ENCODE measurements at regions not wholly inside any gene's neighbourhood (a gene's known extent, or its start where the extent isn't known, plus 50 kb on each side); places are given as distances from the start of the nearest gene placed in this dataset.

DNA sequence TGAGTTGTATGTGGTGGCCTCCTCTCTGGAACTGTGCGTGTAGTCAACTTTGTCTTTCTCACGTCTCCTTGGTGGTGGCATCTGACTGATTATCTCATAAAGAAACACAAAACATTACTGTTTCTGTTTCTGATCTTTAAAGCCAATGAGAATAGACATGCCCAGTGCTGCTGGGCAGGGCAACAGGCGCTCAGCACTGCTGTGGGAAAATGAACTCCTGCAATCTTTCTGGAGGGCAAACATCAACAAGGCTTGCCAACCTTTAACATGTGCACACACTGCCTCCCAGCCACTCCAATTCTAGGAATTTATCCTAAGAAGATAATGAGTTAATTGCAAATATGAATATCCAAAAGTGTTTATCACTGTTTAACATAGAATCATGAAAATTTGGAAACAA, 106.3 kb upstream of the CD93 start:
- Histone ChIP-seq H3K9me3 (ENCODE audit: control insufficient read depth in 1 of 2, low read length in 2 of 2) (no peaks in the 10 kb centered on the region), H3K27ac (ENCODE audit: low read depth, low read length) (no peak overlapping the region), H3K4me1 (ENCODE audit: insufficient read depth, low read length) (no peaks in the 10 kb centered on the region), H3K36me3 (ENCODE audit: insufficient read depth, low read length) (no peaks in the 10 kb centered on the region), H3K27me3 (ENCODE audit: insufficient read depth, low read length) (no peaks in the 10 kb centered on the region), H3K4me3 (ENCODE audit: low read length in 2 of 2) (no peak overlapping the region)
- Mint-ChIP-seq H3K4me3 (no peak overlapping the region), H3K27ac (no peak overlapping the region), H3K4me1 (no peaks in the 10 kb centered on the region), H3K9me3 (peaks cover 0 to 3% (median 0%) of the 10 kb centered on the region in 8 donors), H3K36me3 (no peaks in the 10 kb centered on the region), H3K27me3 (no peaks in the 10 kb centered on the region)
- ChIA-PET CTCF (ENCODE audit: partially characterized antibody) (no interaction called here), POLR2A (ENCODE audit: partially characterized antibody) (no interaction called here)
- intact Hi-C loops (cut with micrococcal nuclease), result no loop called here
- DNase-seq, result no peak

DNA sequence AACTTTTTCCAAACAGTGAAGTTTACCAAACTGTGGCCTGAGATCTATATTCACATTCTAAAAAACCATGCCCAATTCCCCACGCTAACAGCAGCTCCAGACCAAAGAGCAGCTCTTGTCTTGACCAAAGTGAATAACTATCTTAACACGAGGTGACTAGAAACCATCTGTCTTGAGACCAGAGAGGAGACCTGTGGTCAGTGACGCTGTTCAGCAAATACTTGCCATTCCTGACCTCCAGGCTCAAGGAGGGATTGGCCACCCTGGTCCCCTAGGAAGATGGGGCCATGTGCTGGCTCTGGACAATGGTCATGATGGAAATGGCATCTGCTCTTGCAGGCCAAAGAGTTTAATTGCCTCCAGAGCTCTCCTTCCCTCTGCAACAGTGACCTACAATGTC, 104.4 kb upstream of the CD93 start:
- H3K36me3 Mint-ChIP-seq, result no peaks in the 10 kb centered on the region
- Histone ChIP-seq H3K4me1 (ENCODE audit: insufficient read depth, low read length) (no peaks in the 10 kb centered on the region), H3K9me3 (ENCODE audit: control insufficient read depth in 1 of 2, low read length in 2 of 2) (no peaks in the 10 kb centered on the region), H3K27me3 (ENCODE audit: insufficient read depth, low read length) (no peaks in the 10 kb centered on the region), H3K4me3 (ENCODE audit: low read length in 2 of 2) (no peak overlapping the region), H3K36me3 (ENCODE audit: insufficient read depth, low read length) (no peaks in the 10 kb centered on the region), H3K27ac (ENCODE audit: low read depth, low read length) (no peak overlapping the region)
- H3K4me1 Mint-ChIP-seq, result no peaks in the 10 kb centered on the region
- H3K9me3 Mint-ChIP-seq, result peaks cover 0 to 2% (median 0%) of the 10 kb centered on the region in 8 donors
- intact Hi-C loops (cut with micrococcal nuclease), result no loop called here
- H3K27me3 Mint-ChIP-seq, result peaks cover 0 to 3% of the 10 kb centered on the region in 2 donors
- DNase-seq, result no peak
- ChIA-PET CTCF (ENCODE audit: partially characterized antibody) (interaction anchor here (0.5 kb wide), 1 partner anchor 71 kb away, joined by 3 read pairs; no protein-coding TSS in a partner anchor), POLR2A (ENCODE audit: partially characterized antibody) (no interaction called here)
- H3K4me3 Mint-ChIP-seq, result no peak overlapping the region
- no peak overlapping the region for H3K27ac Mint-ChIP-seq

DNA sequence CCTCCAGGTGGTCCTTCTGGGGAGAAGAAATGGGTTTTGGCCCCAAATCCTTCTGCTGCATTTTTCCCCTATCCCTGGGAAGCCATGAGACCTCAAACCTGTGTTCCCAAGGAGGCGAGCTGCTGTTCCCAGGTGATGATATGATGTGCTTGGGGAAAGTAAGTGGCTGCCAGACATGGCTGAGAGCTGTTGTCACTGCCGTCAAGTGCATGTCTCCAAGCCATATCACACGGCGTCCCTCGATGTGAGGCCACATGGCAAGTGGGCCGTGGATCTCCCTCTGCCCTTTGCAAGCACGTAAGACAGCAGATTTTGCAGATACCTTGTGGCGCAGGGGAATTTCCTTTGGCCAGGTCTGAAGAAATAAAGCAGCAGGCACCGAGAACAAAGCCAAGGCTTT, 103.7 kb upstream of the CD93 start:
- H3K27me3 ChIP-seq (ENCODE audit: insufficient read depth, low read length), result no peaks in the 10 kb centered on the region
- H3K4me3 ChIP-seq (ENCODE audit: low read length in 2 of 2), result no peak overlapping the region
- Mint-ChIP-seq H3K4me3 (no peak overlapping the region), H3K4me1 (no peaks in the 10 kb centered on the region), H3K36me3 (no peaks in the 10 kb centered on the region), H3K27me3 (peaks cover 0 to 3% of the 10 kb centered on the region in 2 donors), H3K9me3 (peaks cover 0 to 2% (median 0%) of the 10 kb centered on the region in 8 donors), H3K27ac (no peak overlapping the region)
- ChIA-PET CTCF (ENCODE audit: partially characterized antibody) (interaction anchor here (1.1 kb wide), 1 partner anchor 11 kb away, joined by 4 read pairs; no protein-coding TSS in a partner anchor), POLR2A (ENCODE audit: partially characterized antibody) (no interaction called here)
- intact Hi-C loops (cut with micrococcal nuclease), result no loop called here
- no peak overlapping the region for H3K27ac ChIP-seq (ENCODE audit: low read depth, low read length)
- no peaks in the 10 kb centered on the region for H3K4me1 ChIP-seq (ENCODE audit: insufficient read depth, low read length)
- no peaks in the 10 kb centered on the region for H3K9me3 ChIP-seq (ENCODE audit: control insufficient read depth in 1 of 2, low read length in 2 of 2)
- no peaks in the 10 kb centered on the region for H3K36me3 ChIP-seq (ENCODE audit: insufficient read depth, low read length)
- DNase-seq, result no peak

DNA sequence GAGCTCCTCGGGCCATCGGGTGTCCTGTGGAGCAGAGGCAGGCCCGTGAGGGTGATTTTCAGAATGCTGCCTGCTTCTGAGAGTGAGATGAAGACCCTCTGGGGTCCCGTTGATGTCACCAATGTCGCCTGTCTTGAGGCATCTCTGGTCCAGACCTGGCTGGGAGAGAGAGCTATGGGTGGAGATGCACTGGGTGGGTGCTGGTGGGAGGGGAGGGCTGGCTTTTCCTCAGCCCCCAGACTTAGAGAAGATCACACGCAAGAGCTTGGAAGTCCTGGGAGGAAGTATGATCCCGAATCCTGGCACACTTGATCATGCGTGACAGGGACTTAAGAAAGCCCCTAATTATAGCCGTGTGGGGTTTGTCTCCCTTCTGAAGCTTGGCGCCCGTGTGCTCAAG, 103.2 kb upstream of the CD93 start:
- no peak for DNase-seq
- peaks cover 0 to 3% of the 10 kb centered on the region in 2 donors for H3K27me3 Mint-ChIP-seq
- H3K9me3 Mint-ChIP-seq, result peaks cover 0 to 6% (median 0%) of the 10 kb centered on the region in 8 donors
- Histone ChIP-seq H3K4me3 (ENCODE audit: low read length in 2 of 2) (no peak overlapping the region), H3K4me1 (ENCODE audit: insufficient read depth, low read length) (no peaks in the 10 kb centered on the region), H3K27me3 (ENCODE audit: insufficient read depth, low read length) (no peaks in the 10 kb centered on the region), H3K36me3 (ENCODE audit: insufficient read depth, low read length) (no peaks in the 10 kb centered on the region), H3K27ac (ENCODE audit: low read depth, low read length) (no peak overlapping the region), H3K9me3 (ENCODE audit: control insufficient read depth in 1 of 2, low read length in 2 of 2) (no peaks in the 10 kb centered on the region)
- ChIA-PET CTCF (ENCODE audit: partially characterized antibody) (interaction anchor here (1.1 kb wide), 1 partner anchor 12 kb away, joined by 4 read pairs; no protein-coding TSS in a partner anchor), POLR2A (ENCODE audit: partially characterized antibody) (no interaction called here)
- H3K27ac Mint-ChIP-seq, result no peak overlapping the region
- H3K36me3 Mint-ChIP-seq, result no peaks in the 10 kb centered on the region
- intact Hi-C loops (cut with micrococcal nuclease), result no loop called here
- no peak overlapping the region for H3K4me3 Mint-ChIP-seq
- H3K4me1 Mint-ChIP-seq, result no peaks in the 10 kb centered on the region

DNA sequence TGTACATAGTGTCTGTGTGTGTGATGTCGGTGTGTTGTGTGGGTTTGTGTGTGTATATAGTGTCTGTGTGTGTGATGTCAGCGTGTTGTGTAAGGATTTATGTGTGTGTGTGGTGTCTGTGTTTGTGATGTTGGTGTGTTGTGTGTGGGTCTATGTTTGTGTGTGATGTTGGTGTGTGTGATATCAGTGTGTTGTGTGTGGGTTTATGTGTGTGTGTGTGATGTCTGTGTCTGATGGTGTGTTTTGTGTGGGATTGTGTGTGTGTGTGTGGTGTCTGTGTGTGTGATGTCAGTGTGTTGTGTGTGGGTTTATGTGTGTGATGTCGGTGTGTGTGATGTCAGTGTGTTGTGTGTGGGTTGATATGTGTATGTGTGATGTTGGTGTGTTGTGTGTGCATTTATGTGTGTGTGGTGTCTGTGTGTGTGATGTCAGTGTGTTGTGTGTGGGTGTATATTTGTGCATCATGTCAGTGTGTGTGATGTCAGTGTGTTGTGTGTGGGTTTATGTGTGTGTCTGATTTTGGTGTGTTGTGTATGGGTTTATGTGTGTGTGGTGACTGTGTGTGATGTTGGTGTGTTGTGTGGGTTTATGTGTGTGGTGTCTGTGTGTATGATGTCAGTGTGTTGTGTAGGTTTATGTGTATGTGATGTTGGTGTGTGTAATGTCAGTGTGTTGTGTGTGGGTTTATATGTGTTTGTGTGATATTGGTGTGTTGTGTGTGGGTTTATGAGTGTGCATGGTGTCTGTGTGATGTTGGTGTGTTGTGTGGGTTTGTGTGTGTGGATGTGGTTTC, 102.4 kb upstream of the CD93 start:
- Mint-ChIP-seq H3K9me3 (peaks cover 0 to 6% (median 0%) of the 10 kb centered on the region in 8 donors), H3K27ac (no peak overlapping the region), H3K4me1 (no peaks in the 10 kb centered on the region), H3K4me3 (no peak overlapping the region), H3K36me3 (no peaks in the 10 kb centered on the region), H3K27me3 (peaks cover 0 to 3% of the 10 kb centered on the region in 2 donors)
- Histone ChIP-seq H3K27me3 (ENCODE audit: insufficient read depth, low read length) (no peaks in the 10 kb centered on the region), H3K36me3 (ENCODE audit: insufficient read depth, low read length) (no peaks in the 10 kb centered on the region), H3K9me3 (ENCODE audit: control insufficient read depth in 1 of 2, low read length in 2 of 2) (no peaks in the 10 kb centered on the region), H3K4me3 (ENCODE audit: low read length in 2 of 2) (no peak overlapping the region), H3K27ac (ENCODE audit: low read depth, low read length) (no peak overlapping the region), H3K4me1 (ENCODE audit: insufficient read depth, low read length) (no peaks in the 10 kb centered on the region)
- DNase-seq, result no peak
- ChIA-PET CTCF (ENCODE audit: partially characterized antibody) (interaction anchor here (1.1 kb wide), 1 partner anchor 13 kb away, joined by 4 read pairs; no protein-coding TSS in a partner anchor), POLR2A (ENCODE audit: partially characterized antibody) (no interaction called here)
- intact Hi-C loops (cut with micrococcal nuclease), result no loop called here

DNA sequence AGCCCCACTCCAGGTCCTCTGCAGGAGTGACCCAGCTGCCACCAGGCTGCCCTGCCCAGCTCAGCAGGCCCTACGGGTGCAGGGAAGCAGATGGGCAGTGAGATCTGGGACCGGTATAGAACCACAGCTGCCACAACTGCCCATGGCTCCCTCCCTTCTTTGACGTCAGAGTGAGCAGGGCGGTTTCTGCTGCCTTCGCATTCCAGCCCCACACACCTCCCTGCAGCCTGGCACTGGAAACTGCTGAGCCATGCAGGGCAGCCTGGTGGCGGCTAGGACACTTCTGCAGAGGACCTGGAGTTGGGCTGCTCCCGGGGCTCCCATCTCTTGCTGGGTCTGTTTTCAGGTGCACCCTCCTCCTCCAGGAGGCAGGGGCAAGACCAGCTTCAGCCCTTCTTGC, 101.6 kb upstream of the CD93 start:
- H3K9me3 Mint-ChIP-seq, result peaks cover 0 to 6% (median 0%) of the 10 kb centered on the region in 8 donors
- no peak for DNase-seq
- Histone ChIP-seq H3K9me3 (ENCODE audit: control insufficient read depth in 1 of 2, low read length in 2 of 2) (no peaks in the 10 kb centered on the region), H3K27me3 (ENCODE audit: insufficient read depth, low read length) (no peaks in the 10 kb centered on the region), H3K27ac (ENCODE audit: low read depth, low read length) (no peak overlapping the region), H3K4me3 (ENCODE audit: low read length in 2 of 2) (no peak overlapping the region), H3K36me3 (ENCODE audit: insufficient read depth, low read length) (no peaks in the 10 kb centered on the region), H3K4me1 (ENCODE audit: insufficient read depth, low read length) (no peaks in the 10 kb centered on the region)
- CTCF ChIA-PET (ENCODE audit: partially characterized antibody), result no interaction called here
- H3K4me1 Mint-ChIP-seq, result no peaks in the 10 kb centered on the region
- no peak overlapping the region for H3K27ac Mint-ChIP-seq
- peaks cover 0 to 3% of the 10 kb centered on the region in 2 donors for H3K27me3 Mint-ChIP-seq
- no peak overlapping the region for H3K4me3 Mint-ChIP-seq
- no peaks in the 10 kb centered on the region for H3K36me3 Mint-ChIP-seq
- POLR2A ChIA-PET (ENCODE audit: partially characterized antibody), result no interaction called here
- intact Hi-C loops (cut with micrococcal nuclease), result no loop called here

DNA sequence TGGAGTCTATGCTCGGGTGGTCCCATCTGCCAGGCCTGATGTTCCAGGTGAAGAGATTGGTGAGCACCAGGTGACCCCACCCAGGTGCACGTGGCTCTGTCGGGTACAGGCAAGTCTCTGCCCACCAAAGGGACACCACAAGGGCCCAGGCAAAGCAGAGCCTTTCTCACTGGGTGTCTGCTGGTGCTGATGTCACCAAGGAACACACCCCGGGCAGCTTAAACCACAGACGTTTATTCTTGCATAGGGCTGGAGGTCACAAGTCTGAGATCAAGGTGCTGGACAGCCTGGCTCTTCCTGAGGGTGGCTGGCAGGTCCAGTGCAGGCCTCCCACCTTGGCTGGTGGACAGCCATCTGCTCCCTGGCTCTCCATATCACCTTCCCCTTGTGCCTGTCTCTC, 100.7 kb upstream of the CD93 start:
- intact Hi-C loops (cut with micrococcal nuclease), result no loop called here
- Mint-ChIP-seq H3K27me3 (peaks cover 0 to 3% of the 10 kb centered on the region in 2 donors), H3K4me1 (no peaks in the 10 kb centered on the region), H3K9me3 (peaks cover 0 to 8% (median 0%) of the 10 kb centered on the region in 8 donors), H3K4me3 (no peak overlapping the region), H3K27ac (no peak overlapping the region), H3K36me3 (no peaks in the 10 kb centered on the region)
- H3K9me3 ChIP-seq (ENCODE audit: control insufficient read depth in 1 of 2, low read length in 2 of 2), result no peaks in the 10 kb centered on the region
- H3K27me3 ChIP-seq (ENCODE audit: insufficient read depth, low read length), result no peaks in the 10 kb centered on the region
- ChIA-PET POLR2A (ENCODE audit: partially characterized antibody) (no interaction called here), CTCF (ENCODE audit: partially characterized antibody) (no interaction called here)
- H3K4me3 ChIP-seq (ENCODE audit: low read length in 2 of 2), result no peak overlapping the region
- H3K27ac ChIP-seq (ENCODE audit: low read depth, low read length), result no peak overlapping the region
- H3K4me1 ChIP-seq (ENCODE audit: insufficient read depth, low read length), result no peaks in the 10 kb centered on the region
- no peak for DNase-seq
- no peaks in the 10 kb centered on the region for H3K36me3 ChIP-seq (ENCODE audit: insufficient read depth, low read length)
